GM10248 (cell line): ENCODE measurements at regions not wholly inside any gene's neighbourhood (a gene's known extent, or its start where the extent isn't known, plus 50 kb on each side); places are given as distances from the start of the nearest gene placed in this dataset.
"Not testable (repeated sequence)": the region's sequence is repeated elsewhere in the genome, so short reads cannot be mapped to it uniquely, and the experiment has no call there.

Experiments used
- CTCF ChIA-PET: fragments of 300-600 bp; sonication (Branson Sonifier 250); formaldehyde crosslinking; extraction: SDS; loops from one replicate; lab custom pipeline; 2021; ENCODE audit warnings: antibody characterized with exemption; lab: Yijun Ruan, JAX
- POLR2A ChIA-PET: fragments of 350-650 bp; sonication (Branson Sonifier 250); formaldehyde crosslinking; extraction: SDS; loops from one replicate; lab custom pipeline; 2020; ENCODE audit warnings: antibody characterized with exemption; lab: Yijun Ruan, JAX
- DNase-seq: peaks from one replicate; pipeline ENCODE4 v3.0.0; 2012; ENCODE audit errors: extremely low spot score
- TF ChIP-seq, protein P1 (sequence below): IDR thresholded peaks from 2 replicates; pipeline ENCODE4 v1.5.1; 2012; ENCODE audit warnings: mild to moderate bottlenecking, low read depth; ENCODE audit errors: extremely low read depth, missing control alignments, control extremely low read depth

DNA sequence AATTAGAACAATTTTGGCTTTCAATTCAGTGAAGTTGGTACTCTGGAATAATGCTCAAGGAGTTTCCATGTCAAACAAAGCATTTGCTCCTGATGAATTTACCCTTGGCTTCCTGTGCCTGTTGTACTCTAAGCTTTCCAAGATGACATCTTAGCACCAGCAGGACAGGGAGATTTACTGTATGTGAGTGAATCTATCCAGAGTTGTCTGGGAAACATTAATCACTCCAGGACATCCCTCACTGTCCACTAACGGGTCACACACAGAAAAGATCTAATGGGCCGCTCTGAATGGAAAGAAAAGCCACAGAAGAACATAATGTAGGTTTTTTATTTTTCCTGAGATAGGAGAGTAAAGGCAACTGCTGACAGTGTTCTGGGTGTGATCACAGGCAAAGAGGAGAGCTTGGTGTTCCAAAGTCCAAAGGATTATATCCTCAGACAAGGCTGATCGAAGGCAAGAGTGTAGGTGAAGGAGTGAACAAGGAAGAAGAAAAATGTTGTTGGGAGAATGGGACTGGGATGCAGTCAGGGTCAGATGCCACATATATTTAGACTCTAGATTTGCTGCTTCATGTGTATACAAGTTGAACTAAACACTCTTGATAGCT, 167.7 kb upstream of the RPS23 start:
- ChIA-PET CTCF (interaction anchor here (1.1 kb wide), 1 partner anchor 1079 kb away, joined by 3 read pairs; no protein-coding TSS in a partner anchor), POLR2A (no interaction called here)
- no peak for DNase-seq
- TF ChIP-seq, protein P1, sequence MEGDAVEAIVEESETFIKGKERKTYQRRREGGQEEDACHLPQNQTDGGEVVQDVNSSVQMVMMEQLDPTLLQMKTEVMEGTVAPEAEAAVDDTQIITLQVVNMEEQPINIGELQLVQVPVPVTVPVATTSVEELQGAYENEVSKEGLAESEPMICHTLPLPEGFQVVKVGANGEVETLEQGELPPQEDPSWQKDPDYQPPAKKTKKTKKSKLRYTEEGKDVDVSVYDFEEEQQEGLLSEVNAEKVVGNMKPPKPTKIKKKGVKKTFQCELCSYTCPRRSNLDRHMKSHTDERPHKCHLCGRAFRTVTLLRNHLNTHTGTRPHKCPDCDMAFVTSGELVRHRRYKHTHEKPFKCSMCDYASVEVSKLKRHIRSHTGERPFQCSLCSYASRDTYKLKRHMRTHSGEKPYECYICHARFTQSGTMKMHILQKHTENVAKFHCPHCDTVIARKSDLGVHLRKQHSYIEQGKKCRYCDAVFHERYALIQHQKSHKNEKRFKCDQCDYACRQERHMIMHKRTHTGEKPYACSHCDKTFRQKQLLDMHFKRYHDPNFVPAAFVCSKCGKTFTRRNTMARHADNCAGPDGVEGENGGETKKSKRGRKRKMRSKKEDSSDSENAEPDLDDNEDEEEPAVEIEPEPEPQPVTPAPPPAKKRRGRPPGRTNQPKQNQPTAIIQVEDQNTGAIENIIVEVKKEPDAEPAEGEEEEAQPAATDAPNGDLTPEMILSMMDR: no peak

DNA sequence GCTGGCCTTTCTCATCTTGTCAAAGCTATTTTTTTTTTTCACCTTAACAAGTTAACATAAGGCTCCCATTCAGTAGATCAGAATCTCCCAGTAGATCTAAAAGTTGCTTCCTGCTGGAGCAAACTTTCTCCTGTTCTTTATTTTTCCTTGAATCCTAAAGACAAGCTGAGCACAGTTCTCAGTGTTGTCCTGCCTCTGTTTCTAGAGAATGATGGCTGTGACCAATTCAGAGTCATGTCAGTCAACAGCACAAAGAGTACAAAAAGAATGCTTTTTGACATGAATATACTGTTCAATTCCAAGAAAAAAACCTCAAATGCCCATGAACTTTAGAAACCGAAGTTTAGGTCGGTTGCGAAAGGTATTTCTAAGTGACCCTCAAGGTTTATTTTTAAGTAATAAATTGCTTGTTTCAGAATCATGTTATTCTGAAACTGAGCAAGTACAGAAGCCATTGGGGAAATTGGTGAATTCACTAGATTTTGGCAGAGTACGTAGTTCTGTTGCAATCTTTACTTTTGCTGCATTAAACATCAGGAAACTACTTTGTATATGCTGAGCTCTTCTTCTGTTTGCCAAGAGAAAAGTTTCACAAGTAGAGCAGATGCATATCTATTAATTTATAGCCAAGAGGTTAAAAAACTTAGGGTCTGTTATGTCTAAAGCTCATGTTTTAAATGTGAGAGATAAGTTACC, 161.7 kb upstream of the RPS23 start:
- TF ChIP-seq, protein P1: no peak
- ChIA-PET CTCF (no interaction called here), POLR2A (no interaction called here)
- no peak for DNase-seq

DNA sequence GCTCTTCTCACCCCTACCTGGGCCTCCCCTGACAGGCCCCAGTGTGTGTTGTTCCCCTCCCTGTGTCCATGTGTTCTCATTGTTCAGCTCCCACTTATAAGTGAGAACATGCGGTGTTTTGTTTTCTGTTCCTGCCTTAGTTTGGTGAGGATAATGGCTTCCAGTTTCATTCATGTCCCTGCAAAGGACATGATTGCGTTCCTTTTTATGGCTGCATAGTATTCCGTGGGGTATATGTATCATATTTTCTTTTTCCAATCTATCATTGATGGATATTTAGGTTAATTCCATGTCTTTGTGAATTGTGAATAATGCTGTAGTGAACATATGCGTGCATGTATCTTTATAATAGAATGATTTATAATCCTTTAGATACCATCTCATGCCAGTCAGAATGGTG, 159.4 kb upstream of the RPS23 start:
- DNase-seq, POLR2A ChIA-PET, CTCF ChIA-PET: not testable (repeated sequence)

DNA sequence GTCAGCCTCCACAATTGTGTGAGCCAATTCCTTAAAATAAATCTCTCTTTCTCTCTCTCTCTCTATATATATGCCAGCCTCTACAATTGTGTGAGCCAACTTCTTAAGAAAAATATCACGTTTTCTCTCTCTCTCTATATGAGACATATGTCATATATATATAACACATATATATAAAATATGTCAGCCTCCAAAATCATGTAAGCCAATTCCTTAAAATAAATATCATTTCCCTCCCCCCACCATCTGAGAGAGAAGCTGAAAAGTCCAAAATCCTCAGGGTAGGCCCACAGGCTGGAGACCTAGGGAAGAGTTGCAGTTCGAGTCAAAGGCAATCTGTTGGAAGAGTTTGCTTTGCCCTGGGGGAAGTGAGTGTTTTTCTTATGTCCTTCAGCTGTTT, 158.1 kb upstream of the RPS23 start:
- ChIA-PET POLR2A (no interaction called here), CTCF (no interaction called here)
- no peak for DNase-seq
- TF ChIP-seq, protein P1: no peak

DNA sequence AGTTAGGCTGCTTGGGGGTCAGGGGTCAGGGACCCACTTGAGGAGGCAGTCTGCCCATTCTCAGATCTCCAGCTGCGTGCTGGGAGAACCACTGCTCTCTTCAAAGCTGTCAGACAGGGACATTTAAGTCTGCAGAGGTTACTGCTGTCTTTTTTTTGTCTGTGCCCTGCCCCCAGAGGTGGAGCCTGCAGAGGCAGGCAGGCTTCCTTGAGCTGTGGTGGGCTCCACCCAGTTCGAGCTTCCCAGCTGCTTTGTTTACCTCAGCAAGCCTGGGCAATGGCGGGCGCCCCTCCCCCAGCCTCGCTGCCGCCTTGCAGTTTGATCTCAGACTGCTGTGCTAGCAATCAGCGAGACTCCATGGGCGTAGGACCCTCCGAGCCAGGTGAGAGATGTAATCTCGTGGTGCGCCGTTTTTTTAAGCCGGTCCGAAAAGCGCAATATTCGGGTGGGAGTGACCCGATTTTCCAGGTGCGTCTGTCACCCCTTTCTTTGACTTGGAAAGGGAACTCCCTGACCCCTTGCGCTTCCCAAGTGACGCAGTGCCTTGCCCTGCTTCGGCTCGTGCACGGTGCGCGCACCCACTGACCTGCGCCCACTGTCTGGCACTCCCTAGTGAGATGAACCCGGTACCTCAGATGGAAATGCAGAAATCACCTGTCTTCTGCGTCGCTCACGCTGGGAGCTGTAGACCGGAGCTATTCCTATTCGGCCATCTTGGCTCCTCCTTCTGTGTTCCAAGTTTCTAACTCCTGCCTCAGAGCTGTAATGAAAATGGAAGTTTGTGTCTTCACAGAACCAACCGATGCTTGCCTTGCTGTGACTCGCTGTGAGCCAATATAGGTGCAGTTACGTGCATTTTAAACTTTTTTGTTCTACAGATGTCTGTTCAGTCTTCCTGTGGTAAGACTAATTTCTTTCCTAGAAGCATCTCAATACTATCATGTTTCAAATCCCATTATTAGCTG, 156.8 kb upstream of the RPS23 start:
- POLR2A ChIA-PET: not testable (repeated sequence)

DNA sequence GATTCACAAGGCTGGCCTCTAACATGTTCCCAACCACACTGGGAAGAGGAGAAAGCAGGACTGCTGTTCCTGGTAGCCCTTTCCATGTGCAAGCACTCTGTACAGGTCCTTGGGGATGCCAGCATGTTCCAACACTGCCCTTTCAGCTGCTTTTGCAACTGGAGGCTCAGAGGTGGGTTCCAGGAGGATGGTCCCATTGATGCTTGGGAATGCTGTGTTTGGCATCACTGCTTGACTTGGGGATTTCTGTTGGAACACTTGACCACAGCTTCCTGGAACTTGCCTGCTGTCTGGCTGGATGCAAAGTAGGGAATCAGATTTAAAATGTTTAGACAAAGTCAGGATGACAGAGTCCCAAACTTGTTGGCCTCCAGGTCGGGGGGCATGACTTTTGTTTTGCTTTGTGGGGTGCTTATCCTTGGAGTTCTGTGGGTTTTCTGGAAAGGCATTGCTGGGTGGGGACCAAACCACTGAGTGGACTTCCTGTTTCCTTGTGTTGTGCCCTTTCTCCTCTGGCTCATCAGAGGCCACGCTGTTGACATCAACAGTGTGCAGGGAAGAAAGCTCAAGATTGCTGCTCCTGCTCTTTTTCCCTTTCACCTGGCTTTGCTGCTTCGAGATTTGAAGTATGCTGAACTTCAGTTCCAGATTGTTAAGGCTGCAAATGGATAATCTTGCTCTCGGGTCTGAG, 148.5 kb upstream of the RPS23 start:
- no peak for DNase-seq
- CTCF ChIA-PET: no interaction called here
- TF ChIP-seq, protein P1: no peak
- POLR2A ChIA-PET: no interaction called here

More for the DNA sequence above, 156.8 kb upstream of the RPS23 start:
- CTCF ChIA-PET, DNase-seq: not testable (repeated sequence)

DNA sequence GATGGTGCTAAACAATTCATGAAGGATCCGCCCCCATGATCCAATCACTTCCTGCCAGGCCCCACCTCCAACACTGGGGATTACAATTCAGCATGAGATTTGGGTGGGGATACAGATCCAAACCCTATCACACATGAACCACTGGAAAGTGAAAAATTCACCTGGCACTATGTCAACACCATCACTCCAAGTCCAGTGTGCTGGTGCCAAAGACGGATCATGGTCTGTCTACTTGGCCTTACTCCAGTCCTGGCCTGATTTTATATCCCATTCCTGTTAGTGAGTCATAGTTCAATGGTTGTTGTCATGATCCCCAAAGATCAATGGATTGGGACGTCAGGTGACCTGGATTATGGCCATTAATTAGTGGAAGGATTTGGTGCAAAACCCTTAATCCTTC, 147.4 kb upstream of the RPS23 start:
- POLR2A ChIA-PET: no interaction called here
- TF ChIP-seq, protein P1: no peak
- CTCF ChIA-PET: no interaction called here
- DNase-seq: no peak
